Thyroid gland (tissue), 4 donors: ENCODE measurements at regions not wholly inside any gene's neighbourhood (a gene's known extent, or its start where the extent isn't known, plus 50 kb on each side); places are given as distances from the start of the nearest gene placed in this dataset.

Experiments
- DNase-seq, 2 donors: peaks; one replicate each; pipeline ENCODE4 v3.0.0-alpha.2; 2019
- H3K27ac ChIP-seq, 3 donors: fragments of 200-600 bp; sonication (generic); 1 replicate in 2 of 3; 2 replicates in 1 of 3; pipeline ENCODE4 v1.5.1; 2016 to 2019; ENCODE audit warnings: mild to moderate bottlenecking in 1 of 3, moderate library complexity in 1 of 3
- H3K27me3 ChIP-seq: fragments of 200-600 bp; sonication (generic); one replicate; pipeline ENCODE4 v1.5.1; 2019
- H3K36me3 ChIP-seq, 2 donors: fragments of 200-600 bp; sonication (generic); one replicate each; pipeline ENCODE4 v1.5.1; 2016 to 2019
- H3K4me1 ChIP-seq, 2 donors: fragments of 200-600 bp; sonication (generic); one replicate each; pipeline ENCODE4 v1.5.1; 2017 to 2019
- H3K4me3 ChIP-seq, 3 donors: fragments of 200-600 bp; sonication (generic); replicated peaks in 1 of 3; 1 replicate in 2 of 3; 2 replicates in 1 of 3; pipeline ENCODE4 v1.5.1; 2016; ENCODE audit warnings: mild to moderate bottlenecking in 1 of 3
- H3K9me3 ChIP-seq: fragments of 200-600 bp; sonication (generic); one replicate; pipeline ENCODE4 v1.5.1; 2017
- POLR2A ChIP-seq, 2 donors: fragments of 450-650 bp; IDR thresholded peaks; one replicate each; pipeline ENCODE4 v1.6.1; 2017; ENCODE audit warnings: antibody characterized with exemption in 2 of 2, mild to moderate bottlenecking in 2 of 2, moderate library complexity in 1 of 2
- WGBS, 2 donors: methylation state at CpG; one replicate each; pipeline ENCODE4 v1.1.5; 2017; 5-methylcytosine and 5-hydroxymethylcytosine counted together
- intact Hi-C: fragments of 100-400 bp; cut with DNase I; formaldehyde crosslinking; loops from one replicate; pipeline ENCODE4 v1.15.1; 2023
- TF ChIP-seq, protein P1 (sequence below), 6 experiments: fragments of 200-600 bp in 3 of 6; fragments of 450-650 bp in 3 of 6; sonication (generic) in 3 of 6; IDR thresholded peaks; one replicate each; pipeline ENCODE4 v1.5.1; 2016 to 2019; ENCODE audit warnings: antibody characterized with exemption in 6 of 6, mild to moderate bottlenecking in 2 of 6, inconsistent platforms in 1 of 6, moderate library complexity in 1 of 6

DNA sequence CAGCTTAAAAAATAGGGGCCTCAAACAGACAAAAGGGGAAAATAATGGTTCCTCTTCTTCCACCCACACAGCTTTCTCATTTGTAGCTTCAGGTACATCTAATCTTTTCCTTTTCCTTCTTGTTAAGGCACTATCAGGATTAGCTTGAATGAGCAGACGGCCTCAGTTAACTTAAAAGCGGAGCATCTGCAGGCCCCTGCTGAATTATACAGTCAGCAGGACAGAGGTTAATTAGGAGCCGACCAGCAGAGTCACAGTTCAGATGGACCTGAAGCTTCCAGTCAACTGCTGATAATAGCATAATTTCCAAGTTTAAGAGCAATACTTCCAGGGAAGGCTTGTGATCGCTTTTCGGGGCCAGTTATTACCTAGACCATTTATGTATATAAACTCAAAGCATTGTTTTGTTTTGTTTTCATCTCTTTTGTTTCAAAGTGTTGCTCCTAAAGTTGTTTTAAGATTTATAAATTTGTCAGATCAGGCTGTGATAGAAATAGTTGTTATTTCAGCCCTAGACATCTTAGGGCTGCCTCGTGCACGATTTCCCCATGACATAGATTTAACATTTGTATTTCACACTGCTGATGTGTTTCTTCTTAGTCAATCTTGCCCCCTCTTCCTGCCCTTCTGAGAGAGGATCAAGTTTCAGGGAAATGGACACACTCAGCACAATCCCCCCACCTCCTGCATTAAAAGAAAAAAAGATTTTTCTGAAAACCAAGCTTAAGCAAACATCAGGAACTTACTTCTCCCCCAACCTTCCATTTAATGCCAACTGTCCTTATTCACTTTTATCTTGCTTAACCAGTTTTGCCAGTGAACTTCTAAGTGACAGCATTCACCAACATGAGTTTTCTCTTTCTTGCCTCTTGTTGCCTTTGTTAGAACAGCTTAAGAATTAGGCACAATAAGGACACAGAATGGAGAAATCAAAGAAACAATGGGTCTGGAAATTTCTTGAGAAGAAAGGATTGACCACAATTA, 449.8 kb downstream of the ARHGEF28 start:
- Histone ChIP-seq H3K9me3 (no peaks in the 10 kb centered on the region), H3K4me3 (no peak overlapping the region), H3K27ac (peak overlapping the region; percentile 19 to 85 (median 75)), H3K36me3 (no peaks in the 10 kb centered on the region), H3K4me1 (peaks cover 17 to 20% of the 10 kb centered on the region in 2 donors), H3K27me3 (no peaks in the 10 kb centered on the region)
- no peak for DNase-seq
- no peak for TF ChIP-seq POLR2A (IDR thresholded peaks at IDR 0.05)
- TF ChIP-seq, protein P1, sequence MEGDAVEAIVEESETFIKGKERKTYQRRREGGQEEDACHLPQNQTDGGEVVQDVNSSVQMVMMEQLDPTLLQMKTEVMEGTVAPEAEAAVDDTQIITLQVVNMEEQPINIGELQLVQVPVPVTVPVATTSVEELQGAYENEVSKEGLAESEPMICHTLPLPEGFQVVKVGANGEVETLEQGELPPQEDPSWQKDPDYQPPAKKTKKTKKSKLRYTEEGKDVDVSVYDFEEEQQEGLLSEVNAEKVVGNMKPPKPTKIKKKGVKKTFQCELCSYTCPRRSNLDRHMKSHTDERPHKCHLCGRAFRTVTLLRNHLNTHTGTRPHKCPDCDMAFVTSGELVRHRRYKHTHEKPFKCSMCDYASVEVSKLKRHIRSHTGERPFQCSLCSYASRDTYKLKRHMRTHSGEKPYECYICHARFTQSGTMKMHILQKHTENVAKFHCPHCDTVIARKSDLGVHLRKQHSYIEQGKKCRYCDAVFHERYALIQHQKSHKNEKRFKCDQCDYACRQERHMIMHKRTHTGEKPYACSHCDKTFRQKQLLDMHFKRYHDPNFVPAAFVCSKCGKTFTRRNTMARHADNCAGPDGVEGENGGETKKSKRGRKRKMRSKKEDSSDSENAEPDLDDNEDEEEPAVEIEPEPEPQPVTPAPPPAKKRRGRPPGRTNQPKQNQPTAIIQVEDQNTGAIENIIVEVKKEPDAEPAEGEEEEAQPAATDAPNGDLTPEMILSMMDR (IDR thresholded peaks at IDR 0.05), result no peak
- intact Hi-C loops, result no loop called here
- 60 to 63% methylated on average over 7 of the region's 7 CpGs for WGBS, 2 donors

DNA sequence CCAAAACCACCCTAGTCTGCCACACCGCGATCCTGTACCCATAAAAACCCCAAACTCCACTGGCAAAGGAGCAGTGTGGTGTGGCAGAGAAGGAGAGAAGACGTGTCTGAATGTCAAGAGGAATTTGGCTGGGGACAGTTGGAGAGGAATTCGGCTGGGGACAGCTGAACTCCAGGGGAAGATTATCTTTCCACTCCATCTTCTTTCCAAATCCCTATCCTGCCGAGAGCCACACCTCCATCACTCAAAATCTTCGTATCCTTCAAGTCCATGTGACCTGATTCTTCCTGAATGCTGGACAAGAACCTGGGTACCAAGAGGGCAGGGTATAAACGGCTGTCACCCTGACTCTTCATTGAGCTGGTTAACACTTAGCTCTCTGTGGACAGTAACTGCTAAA, 448.1 kb downstream of the ARHGEF28 start:
- no peak overlapping the region for H3K27ac ChIP-seq
- H3K9me3 ChIP-seq, result no peaks in the 10 kb centered on the region
- no peak overlapping the region for H3K4me3 ChIP-seq
- H3K36me3 ChIP-seq, result no peaks in the 10 kb centered on the region
- no peak for TF ChIP-seq POLR2A (IDR thresholded peaks at IDR 0.05)
- TF ChIP-seq, protein P1 (IDR thresholded peaks at IDR 0.05), result no peak
- H3K27me3 ChIP-seq, result no peaks in the 10 kb centered on the region
- intact Hi-C loops, result no loop called here
- DNase-seq, result no peak
- H3K4me1 ChIP-seq, result peaks cover 17 to 20% of the 10 kb centered on the region in 2 donors
- 89 to 95% methylated on average over 7 of the region's 7 CpGs for WGBS, 2 donors

DNA sequence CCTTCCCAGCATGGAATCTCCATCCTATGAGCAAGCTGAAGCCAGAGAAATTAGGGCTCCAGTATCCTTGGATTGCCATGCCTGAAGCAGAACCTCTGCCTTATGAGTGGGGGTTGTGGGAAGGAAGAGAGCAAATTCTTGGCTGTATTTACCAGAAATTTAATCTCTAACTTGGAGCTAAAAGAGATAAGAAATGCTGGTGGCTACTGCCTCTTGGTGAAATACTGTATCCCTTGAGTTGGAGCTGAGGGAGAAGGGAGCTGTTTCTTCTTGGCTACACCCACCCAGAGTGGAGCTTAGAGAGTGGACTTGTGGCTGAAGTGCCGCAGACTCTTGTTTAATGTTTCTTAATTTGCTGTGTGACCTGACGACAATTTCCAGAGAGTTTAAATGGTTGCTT, 447.3 kb downstream of the ARHGEF28 start:
- H3K27ac ChIP-seq, result no peak overlapping the region
- DNase-seq, result no peak
- intact Hi-C loops, result no loop called here
- peaks cover 17 to 20% of the 10 kb centered on the region in 2 donors for H3K4me1 ChIP-seq
- H3K4me3 ChIP-seq, result no peak overlapping the region
- TF ChIP-seq, protein P1 (IDR thresholded peaks at IDR 0.05), result no peak
- H3K36me3 ChIP-seq, result no peaks in the 10 kb centered on the region
- WGBS, 2 donors, result 62 to 69% methylated on average over 2 of the region's 2 CpGs
- no peaks in the 10 kb centered on the region for H3K27me3 ChIP-seq
- no peaks in the 10 kb centered on the region for H3K9me3 ChIP-seq

DNA sequence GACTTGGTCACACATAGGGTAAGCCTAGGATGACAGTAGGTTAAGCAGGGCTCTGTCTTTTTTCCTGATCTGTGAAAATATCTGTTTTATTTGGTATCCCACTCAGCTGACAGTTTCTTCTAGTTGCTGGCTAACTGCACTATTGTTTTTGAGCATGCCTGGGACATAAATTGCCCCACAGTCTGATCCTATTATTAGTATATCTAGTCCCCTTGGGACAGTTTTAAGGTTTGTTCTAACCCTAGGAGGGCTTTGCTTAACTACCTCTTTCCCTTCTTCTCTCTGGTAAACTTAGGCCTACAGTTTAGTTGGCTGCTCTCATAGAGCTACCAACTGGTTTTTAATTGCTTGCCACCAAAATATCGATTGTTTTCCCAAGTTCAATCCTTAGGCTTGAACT, 446.6 kb downstream of the ARHGEF28 start:
- no peak for DNase-seq
- WGBS, 2 donors, result 90 to 100% methylated on average over 1 of the region's 1 CpG
- Histone ChIP-seq H3K27ac (no peak overlapping the region), H3K4me3 (no peak overlapping the region), H3K27me3 (no peaks in the 10 kb centered on the region), H3K9me3 (no peaks in the 10 kb centered on the region), H3K4me1 (peaks cover 17 to 20% of the 10 kb centered on the region in 2 donors), H3K36me3 (no peaks in the 10 kb centered on the region)
- intact Hi-C loops, result no loop called here
- TF ChIP-seq POLR2A (IDR thresholded peaks at IDR 0.05), result no peak
- TF ChIP-seq, protein P1 (IDR thresholded peaks at IDR 0.05), result no peak

DNA sequence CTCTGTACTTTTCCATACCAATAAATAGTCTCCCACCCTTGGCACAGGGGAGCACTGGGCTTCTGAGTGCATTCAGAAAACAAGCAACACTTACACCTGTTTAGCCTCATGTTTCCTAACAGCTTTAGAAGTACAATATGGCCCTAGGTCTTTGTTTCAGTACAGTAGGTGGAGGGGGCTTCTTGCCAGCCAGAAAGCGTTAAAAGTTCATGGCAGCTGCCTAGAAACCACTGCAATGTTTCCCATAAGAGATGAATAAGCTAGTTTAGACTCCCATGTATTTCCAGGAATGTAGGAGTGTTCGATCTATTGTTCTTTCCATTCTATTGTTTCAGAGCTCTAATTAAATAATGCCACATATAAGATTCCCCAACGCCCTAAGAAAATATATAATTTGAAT, 444.8 kb downstream of the ARHGEF28 start:
- Histone ChIP-seq H3K9me3 (no peaks in the 10 kb centered on the region), H3K36me3 (no peaks in the 10 kb centered on the region), H3K27me3 (no peaks in the 10 kb centered on the region), H3K27ac (no peak overlapping the region), H3K4me3 (no peak overlapping the region), H3K4me1 (peaks cover 7 to 8% of the 10 kb centered on the region in 2 donors)
- DNase-seq, result no peak
- TF ChIP-seq POLR2A (IDR thresholded peaks at IDR 0.05), result no peak
- TF ChIP-seq, protein P1 (IDR thresholded peaks at IDR 0.05), result no peak
- 84 to 89% methylated on average over 3 of the region's 3 CpGs for WGBS, 2 donors
- intact Hi-C loops, result no loop called here
